ENCODE measurements at regions not wholly inside any gene's neighbourhood (a gene's known extent, or its start where the extent isn't known, plus 50 kb on each side); places are given as distances from the start of the nearest gene placed in this dataset.

- Histone ChIP-seq H3K56ac (ENCODE audit: extremely low read depth, insufficient read depth, low read length) (no peak overlapping the region), H3K9ac (ENCODE audit: low read depth, low read length) (no peak overlapping the region), H2AFZ (replicated peaks; ENCODE audit: low read length, poor library complexity) (no peak overlapping the region), H3K79me1 (ENCODE audit: low read depth in 1 of 2, low read length in 2 of 2) (no peaks in the 10 kb centered on the region), H4K8ac (ENCODE audit: low read depth in 2 of 2, low read length in 2 of 2) (no peak overlapping the region), H3K9me3 (ENCODE audit: control insufficient read depth, insufficient read depth, low read length) (peaks cover 22% of the 10 kb centered on the region), H4K91ac (ENCODE audit: insufficient read depth, low read depth, low read length) (no peak overlapping the region), H3K4ac (ENCODE audit: low read depth, low read length) (no peak overlapping the region), H3K27ac (ENCODE audit: insufficient read depth, low read length) (no peak overlapping the region), H3K18ac (ENCODE audit: low read depth, low read length) (no peak overlapping the region), H3K36me3 (ENCODE audit: control insufficient read depth, insufficient read depth, low read length) (no peaks in the 10 kb centered on the region), H2BK5ac (ENCODE audit: low read depth, low read length, poor library complexity, severe bottlenecking) (no peak overlapping the region), H2BK120ac (ENCODE audit: low read depth, low read length) (no peak overlapping the region), H3K27me3 (ENCODE audit: control insufficient read depth, insufficient read depth, low read length) (no peaks in the 10 kb centered on the region), H2AK9ac (replicated peaks; ENCODE audit: low read depth, low read length, poor library complexity) (no peak overlapping the region), H3K4me2 (ENCODE audit: low read depth, low read length) (no peak overlapping the region), H3K4me3 (ENCODE audit: insufficient read depth, low read depth, low read length) (no peak overlapping the region), H3K4me1 (ENCODE audit: control insufficient read depth, insufficient read depth, low read length) (no peaks in the 10 kb centered on the region), H3K14ac (replicated peaks; ENCODE audit: low read depth, low read length) (no peak overlapping the region), H3K9me1 (ENCODE audit: insufficient read depth, low read length) (no peaks in the 10 kb centered on the region), H2AK5ac (ENCODE audit: low read depth, low read length) (no peak overlapping the region), H3K23ac (ENCODE audit: low read depth, low read length) (no peak overlapping the region), H2BK15ac (ENCODE audit: low read depth, low read length) (no peak overlapping the region), H4K20me1 (ENCODE audit: insufficient read depth, low read length) (no peaks in the 10 kb centered on the region), H2BK20ac (ENCODE audit: low read depth, low read length) (no peak overlapping the region), H4K5ac (ENCODE audit: low read depth, low read length) (no peak overlapping the region)
- no CpG with 5 or more reads among the region's 7 CpGs for WGBS, 2 experiments (ENCODE audit: extremely low coverage in 2 of 2, insufficient read length in 1 of 2)
- dilution Hi-C loops (cut with HindIII; ENCODE audit: low sequenced_read_pairs, unreplicated experiment) (no loop called here), intact Hi-C loops (cut with micrococcal nuclease) (no loop called here), in situ Hi-C loops (cut with MboI; ENCODE audit: low sequenced_read_pairs) (no loop called here)
- ATAC-seq (ENCODE audit: low read depth) (no peak), DNase-seq (no peak)
- BruUV-seq (replicated peaks) = no TSS peak
- CTCF ChIA-PET = no interaction called here
- POLR2A ChIA-PET (ENCODE audit: unreplicated experiment) = no interaction called here
- TF ChIP-seq ELK1 (IDR thresholded peaks at IDR 0.05; ENCODE audit: borderline replicate concordance, low read depth, low read length) = no peak
- TF ChIP-seq CHD1 (IDR thresholded peaks at IDR 0.05; ENCODE audit: low read depth, low read length) = no peak
- TF ChIP-seq MXI1 (IDR thresholded peaks at IDR 0.05; ENCODE audit: borderline replicate concordance, low read depth, low read length) = no peak
- TF ChIP-seq MAZ (IDR thresholded peaks at IDR 0.05; ENCODE audit: borderline replicate concordance, low read depth, low read length) = no peak
- no peak for TF ChIP-seq RAD21 (IDR thresholded peaks at IDR 0.05; ENCODE audit: low read length)
- no peak for TF ChIP-seq USF2 (IDR thresholded peaks at IDR 0.05; ENCODE audit: low read depth, low read length)
- TF ChIP-seq CEBPB (IDR thresholded peaks at IDR 0.05; ENCODE audit: low read depth, low read length) = no peak
- TF ChIP-seq NFE2L2 (IDR thresholded peaks at IDR 0.05; ENCODE audit: low read depth, low read length) = no peak
- TF ChIP-seq SMC3 (IDR thresholded peaks at IDR 0.05; ENCODE audit: low read depth, low read length) = no peak
- TF ChIP-seq POLR2A (IDR thresholded peaks at IDR 0.05; ENCODE audit: low read depth, low read length) = no peak
- TF ChIP-seq BHLHE40 (IDR thresholded peaks at IDR 0.05; ENCODE audit: low read depth, low read length) = no peak
- no peak for TF ChIP-seq MAFK (IDR thresholded peaks at IDR 0.05; ENCODE audit: low read depth, low read length)
- no peak for TF ChIP-seq FOS (IDR thresholded peaks at IDR 0.05; ENCODE audit: low read depth, low read length)
- no peak for TF ChIP-seq RCOR1 (IDR thresholded peaks at IDR 0.05; ENCODE audit: insufficient replicate concordance, low read length)
Measured at GRCh38 chr10:2282202-2282601, 544.9 kb upstream of the ADARB2 start.
